ENCODE measurements at regions not wholly inside any gene's neighbourhood (a gene's known extent, or its start where the extent isn't known, plus 50 kb on each side); places are given as distances from the start of the nearest gene placed in this dataset.

GRCh38 chr1:232890340-232890943 is 60.0 kb upstream of the NTPCR start:
- in situ Hi-C loops (cut with HindIII; ENCODE audit: low pct_ligation_motif_present, low pct_unique_long_range_greater_than_20kb, low sequenced_read_pairs) = no loop called here
- no peak for DNase-seq

GRCh38 chr1:232891071-232891470 is 59.3 kb upstream of the NTPCR start:
- in situ Hi-C loops (cut with HindIII; ENCODE audit: low pct_ligation_motif_present, low pct_unique_long_range_greater_than_20kb, low sequenced_read_pairs) = no loop called here
- DNase-seq = no peak

- in situ Hi-C loops (cut with HindIII; ENCODE audit: low pct_ligation_motif_present, low pct_unique_long_range_greater_than_20kb, low sequenced_read_pairs) = no loop called here
- DNase-seq = no peak
Observed at GRCh38 chr1:232891656-232892317, 58.6 kb upstream of the NTPCR start.

- no peak for DNase-seq
- in situ Hi-C loops (cut with HindIII; ENCODE audit: low pct_ligation_motif_present, low pct_unique_long_range_greater_than_20kb, low sequenced_read_pairs) = no loop called here
Observed at GRCh38 chr1:232893481-232894313, 56.7 kb upstream of the NTPCR start.

GRCh38 chr1:232894436-232894835 is 56.0 kb upstream of the NTPCR start:
- in situ Hi-C loops (cut with HindIII; ENCODE audit: low pct_ligation_motif_present, low pct_unique_long_range_greater_than_20kb, low sequenced_read_pairs) = no loop called here
- no peak for DNase-seq

GRCh38 chr1:232897949-232898465 is 52.4 kb upstream of the NTPCR start:
- no peak for DNase-seq
- in situ Hi-C loops (cut with HindIII; ENCODE audit: low pct_ligation_motif_present, low pct_unique_long_range_greater_than_20kb, low sequenced_read_pairs) = no loop called here

GRCh38 chr1:232899268-232899667 is 51.1 kb upstream of the NTPCR start:
- in situ Hi-C loops (cut with HindIII; ENCODE audit: low pct_ligation_motif_present, low pct_unique_long_range_greater_than_20kb, low sequenced_read_pairs) = no loop called here
- DNase-seq = no peak

- in situ Hi-C loops (cut with HindIII; ENCODE audit: low pct_ligation_motif_present, low pct_unique_long_range_greater_than_20kb, low sequenced_read_pairs) = no loop called here
- DNase-seq = no peak
Observed at GRCh38 chr1:232899839-232900238, 50.6 kb upstream of the NTPCR start.
